GM12891 (cell line): ENCODE measurements at regions not wholly inside any gene's neighbourhood (a gene's known extent, or its start where the extent isn't known, plus 50 kb on each side); places are given as distances from the start of the nearest gene placed in this dataset.

Experiments used
- POLR2A ChIP-seq: IDR thresholded peaks from 2 replicates; pipeline ENCODE4 v1.6.1; 2011; ENCODE audit warnings: low read depth, low read length, control low read depth
- POLR2AphosphoS5 ChIP-seq: IDR thresholded peaks from 2 replicates; pipeline ENCODE4 v1.6.1; 2011; ENCODE audit warnings: low read depth, low read length, control low read depth
- POU2F2 ChIP-seq: IDR thresholded peaks from 2 replicates; pipeline ENCODE4 v1.6.1; 2011; ENCODE audit warnings: low read depth, mild to moderate bottlenecking, control low read depth, low read length, moderate library complexity
- SPI1 ChIP-seq: IDR thresholded peaks from 2 replicates; pipeline ENCODE4 v1.6.1; 2011; ENCODE audit warnings: low read depth, low read length, control low read depth

GRCh38 chr9:12961276-12961809, 186.5 kb downstream of the LURAP1L start:
- TF ChIP-seq POLR2AphosphoS5: no peak
- TF ChIP-seq SPI1: no peak
- TF ChIP-seq POLR2A: no peak
- TF ChIP-seq POU2F2: no peak
